ENCODE measurements at regions not wholly inside any gene's neighbourhood (a gene's known extent, or its start where the extent isn't known, plus 50 kb on each side); places are given as distances from the start of the nearest gene placed in this dataset.

DNA sequence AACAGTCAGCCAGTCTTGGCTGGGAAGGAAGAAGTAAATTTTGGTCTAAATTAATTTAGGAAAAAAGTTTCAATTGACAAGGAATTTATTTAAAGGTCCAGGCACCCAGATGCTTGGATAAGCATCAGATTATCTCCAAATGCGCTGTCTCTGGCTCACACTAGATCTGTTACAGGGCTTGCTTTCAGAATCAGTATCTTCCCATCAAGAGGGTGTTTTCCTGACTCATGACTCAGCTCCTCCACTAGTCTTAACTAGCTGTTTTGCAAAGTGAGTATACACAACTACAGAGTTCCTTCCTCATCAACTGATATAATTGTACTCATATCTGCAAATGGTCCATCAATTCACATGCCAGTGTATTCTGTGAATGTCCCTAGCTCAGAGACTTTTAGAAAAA, 482.1 kb upstream of the CPEB2 start:
- no peak for TF ChIP-seq ZNF274 (IDR thresholded peaks at IDR 0.05; ENCODE audit: low read depth, low read length)
- no peak overlapping the region for H3K4me3 ChIP-seq (ENCODE audit: low read length)

DNA sequence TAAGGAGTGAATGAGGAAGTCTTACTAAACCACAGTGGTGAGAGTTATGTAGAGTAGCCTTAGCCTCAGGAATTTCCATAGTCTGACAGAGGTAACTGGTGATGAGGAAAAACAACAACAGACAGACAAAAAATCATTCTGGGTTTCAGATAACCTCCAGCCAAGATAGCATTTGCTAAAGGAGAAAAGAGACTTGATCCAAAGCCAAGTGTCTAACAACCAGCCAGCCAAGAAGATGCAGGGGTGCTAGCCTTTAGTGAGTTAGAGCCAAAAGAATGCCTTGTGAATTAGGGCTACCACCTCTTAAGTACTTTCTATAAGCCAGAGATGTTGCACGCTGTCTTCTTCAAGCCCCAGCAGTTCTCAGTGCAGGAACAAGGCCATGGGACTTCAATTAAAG, 478.0 kb upstream of the CPEB2 start:
- H3K4me3 ChIP-seq (ENCODE audit: low read length), result no peak overlapping the region
- no peak for TF ChIP-seq ZNF274 (IDR thresholded peaks at IDR 0.05; ENCODE audit: low read depth, low read length)

GRCh38 chr4:14528918-14529317, 473.4 kb upstream of the CPEB2 start:
- TF ChIP-seq ZNF274 (IDR thresholded peaks at IDR 0.05; ENCODE audit: low read depth, low read length), result no peak
- no peak overlapping the region for H3K4me3 ChIP-seq (ENCODE audit: low read length)

- H3K4me3 ChIP-seq (ENCODE audit: low read length), result no peak overlapping the region
- TF ChIP-seq ZNF274 (IDR thresholded peaks at IDR 0.05; ENCODE audit: low read depth, low read length), result no peak
Observed at GRCh38 chr4:14529653-14530052, 472.6 kb upstream of the CPEB2 start.

GRCh38 chr4:14532436-14532835, 469.8 kb upstream of the CPEB2 start:
- TF ChIP-seq ZNF274 (IDR thresholded peaks at IDR 0.05; ENCODE audit: low read depth, low read length), result no peak
- H3K4me3 ChIP-seq (ENCODE audit: low read length), result no peak overlapping the region

GRCh38 chr4:14539246-14539645, 463.0 kb upstream of the CPEB2 start:
- no peak for TF ChIP-seq ZNF274 (IDR thresholded peaks at IDR 0.05; ENCODE audit: low read depth, low read length)
- H3K4me3 ChIP-seq (ENCODE audit: low read length), result no peak overlapping the region

- H3K4me3 ChIP-seq (ENCODE audit: low read length), result no peak overlapping the region
- TF ChIP-seq ZNF274 (IDR thresholded peaks at IDR 0.05; ENCODE audit: low read depth, low read length), result no peak
Observed at GRCh38 chr4:14545163-14545562, 457.1 kb upstream of the CPEB2 start.

GRCh38 chr4:14545807-14546206, 456.5 kb upstream of the CPEB2 start:
- no peak for TF ChIP-seq ZNF274 (IDR thresholded peaks at IDR 0.05; ENCODE audit: low read depth, low read length)
- H3K4me3 ChIP-seq (ENCODE audit: low read length), result no peak overlapping the region

DNA sequence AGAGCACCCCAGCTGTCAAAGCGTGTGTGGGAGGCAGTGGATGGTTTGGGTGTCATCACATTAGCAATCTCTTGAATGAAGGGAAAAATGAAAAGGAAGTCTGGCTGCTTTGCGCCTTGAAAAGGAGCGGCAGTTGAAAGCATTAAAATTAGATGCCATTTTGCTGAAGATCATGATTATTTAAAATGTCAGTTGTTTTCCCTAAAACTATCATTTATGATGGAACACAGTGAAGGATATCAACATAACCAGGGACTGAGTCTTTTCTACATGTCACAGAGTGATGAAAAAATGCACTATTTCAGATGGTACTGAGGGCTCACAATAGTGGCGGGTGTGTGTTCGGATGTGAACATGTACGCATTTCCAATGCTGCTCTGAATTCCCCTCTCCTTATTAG, 450.2 kb upstream of the CPEB2 start:
- no peak for TF ChIP-seq ZNF274 (IDR thresholded peaks at IDR 0.05; ENCODE audit: low read depth, low read length)
- H3K4me3 ChIP-seq (ENCODE audit: low read length), result no peak overlapping the region

GRCh38 chr4:14559646-14560045, 442.6 kb upstream of the CPEB2 start:
- H3K4me3 ChIP-seq (ENCODE audit: low read length), result no peak overlapping the region
- no peak for TF ChIP-seq ZNF274 (IDR thresholded peaks at IDR 0.05; ENCODE audit: low read depth, low read length)

GRCh38 chr4:14560577-14560976, 441.7 kb upstream of the CPEB2 start:
- no peak overlapping the region for H3K4me3 ChIP-seq (ENCODE audit: low read length)
- no peak for TF ChIP-seq ZNF274 (IDR thresholded peaks at IDR 0.05; ENCODE audit: low read depth, low read length)

DNA sequence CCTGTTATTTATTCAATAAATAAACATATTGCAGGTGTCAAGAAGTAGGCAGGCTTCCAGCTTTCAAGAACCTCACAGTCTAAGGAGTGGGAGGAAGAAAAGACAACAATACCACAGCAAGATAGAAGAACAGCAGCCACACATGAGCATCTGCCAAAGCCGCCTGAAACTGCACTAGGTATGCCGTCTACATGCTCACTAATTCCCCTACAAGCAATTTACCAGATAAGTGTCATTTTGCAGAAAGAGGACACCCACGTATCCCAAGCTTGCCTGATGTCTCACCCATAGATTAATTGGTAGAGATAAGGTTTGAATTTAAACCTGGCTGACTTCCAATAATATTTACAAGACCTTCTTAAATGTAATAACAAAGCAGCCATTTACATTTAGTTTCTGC, 439.4 kb upstream of the CPEB2 start:
- H3K4me3 ChIP-seq (ENCODE audit: low read length), result no peak overlapping the region
- TF ChIP-seq ZNF274 (IDR thresholded peaks at IDR 0.05; ENCODE audit: low read depth, low read length), result no peak

DNA sequence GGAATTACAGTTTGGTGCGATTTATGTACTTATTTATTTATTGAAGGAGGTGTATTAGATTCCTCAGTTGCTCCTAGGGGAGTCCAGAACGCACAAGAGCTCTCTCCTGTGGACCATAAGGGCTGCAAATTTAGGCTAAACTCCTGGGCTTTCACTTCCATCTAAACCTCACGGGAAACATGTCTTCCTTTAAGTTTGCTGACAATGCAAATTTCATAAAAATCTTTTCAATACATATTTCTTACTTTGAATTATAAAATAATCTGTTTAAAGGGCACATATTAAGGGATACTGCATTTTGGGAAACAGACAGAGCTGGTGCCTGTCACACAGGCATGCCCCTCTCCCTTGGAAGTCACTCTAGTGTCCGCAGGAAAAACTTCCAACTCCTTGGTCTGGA, 438.0 kb upstream of the CPEB2 start:
- H3K4me3 ChIP-seq (ENCODE audit: low read length), result no peak overlapping the region
- no peak for TF ChIP-seq ZNF274 (IDR thresholded peaks at IDR 0.05; ENCODE audit: low read depth, low read length)

- H3K4me3 ChIP-seq (ENCODE audit: low read length), result no peak overlapping the region
- TF ChIP-seq ZNF274 (IDR thresholded peaks at IDR 0.05; ENCODE audit: low read depth, low read length), result no peak
Observed at GRCh38 chr4:14566518-14566917, 435.8 kb upstream of the CPEB2 start.

DNA sequence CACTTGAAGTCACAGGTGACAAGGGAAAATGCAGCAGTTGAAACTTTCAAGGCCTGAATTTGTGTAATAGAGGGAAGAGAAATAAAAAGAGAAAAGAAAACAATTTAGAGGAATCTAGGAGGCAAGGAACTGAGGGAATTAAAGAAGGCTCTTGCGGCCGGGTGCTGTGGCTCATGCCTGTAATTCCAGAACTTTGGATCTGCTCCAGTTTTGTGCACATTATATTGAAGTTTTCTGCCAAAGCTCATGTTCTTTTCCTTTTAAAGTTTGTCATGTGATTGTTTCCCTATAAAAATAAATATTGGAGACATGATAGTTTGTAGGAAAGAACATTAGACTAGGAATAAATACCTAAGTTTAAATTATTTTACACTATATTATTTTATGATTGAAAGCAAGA, 433.9 kb upstream of the CPEB2 start:
- no peak for TF ChIP-seq ZNF274 (IDR thresholded peaks at IDR 0.05; ENCODE audit: low read depth, low read length)
- H3K4me3 ChIP-seq (ENCODE audit: low read length), result no peak overlapping the region

DNA sequence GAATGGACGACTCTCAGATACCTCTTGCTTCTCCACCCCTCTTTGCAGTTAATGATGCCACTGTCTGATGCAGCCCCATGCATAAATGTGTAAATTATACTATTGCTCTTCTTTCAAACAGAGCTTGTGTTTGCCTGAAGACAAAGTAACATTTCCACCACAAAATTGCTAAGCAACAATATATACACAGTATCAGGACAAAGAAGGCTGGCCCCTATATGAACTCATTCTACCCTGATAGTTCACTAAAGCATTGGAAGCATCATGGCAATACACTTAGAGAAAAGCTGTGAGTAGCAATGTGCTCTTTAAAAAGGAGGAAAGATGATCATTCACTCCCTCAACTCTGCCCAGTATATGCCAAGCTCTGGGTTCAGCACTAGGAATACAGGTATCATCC, 427.0 kb upstream of the CPEB2 start:
- no peak overlapping the region for H3K4me3 ChIP-seq (ENCODE audit: low read length)
- no peak for TF ChIP-seq ZNF274 (IDR thresholded peaks at IDR 0.05; ENCODE audit: low read depth, low read length)

- no peak overlapping the region for H3K4me3 ChIP-seq (ENCODE audit: low read length)
- TF ChIP-seq ZNF274 (IDR thresholded peaks at IDR 0.05; ENCODE audit: low read depth, low read length), result no peak
Observed at GRCh38 chr4:14575919-14576318, 426.4 kb upstream of the CPEB2 start.

All from GM08714 (cell line).